GM10266 (cell line): ENCODE measurements at regions not wholly inside any gene's neighbourhood (a gene's known extent, or its start where the extent isn't known, plus 50 kb on each side); places are given as distances from the start of the nearest gene placed in this dataset.

ENCODE experiments used
- DNase-seq: peaks from one replicate; pipeline ENCODE4 v3.0.0; 2012; ENCODE audit errors: extremely low spot score
- TF ChIP-seq, protein P1 (sequence below): IDR thresholded peaks from 2 replicates; pipeline ENCODE4 v1.5.1; 2012; ENCODE audit warnings: mild to moderate bottlenecking, low read depth; ENCODE audit not compliant: control insufficient read depth, insufficient read depth; ENCODE audit errors: missing control alignments

DNA sequence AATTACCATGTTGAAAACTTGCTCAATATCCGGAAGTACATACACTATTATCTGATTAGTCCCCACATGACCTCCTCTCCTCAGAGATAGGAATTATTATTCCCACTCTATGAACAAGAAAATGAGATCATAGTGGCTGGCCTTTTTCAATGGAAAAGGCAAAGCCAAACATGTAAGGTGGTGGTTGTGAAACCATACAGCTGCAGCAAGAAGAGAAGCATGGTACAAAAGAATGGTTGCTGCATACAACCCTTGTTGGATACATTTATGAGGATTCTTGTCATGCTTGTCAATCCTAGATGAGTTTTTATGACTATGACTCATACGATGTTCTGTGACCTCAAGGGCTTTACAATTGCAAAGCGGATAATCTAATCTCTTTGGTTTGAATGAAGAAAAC is 514.7 kb downstream of the PLPP3 start:
- TF ChIP-seq, protein P1, sequence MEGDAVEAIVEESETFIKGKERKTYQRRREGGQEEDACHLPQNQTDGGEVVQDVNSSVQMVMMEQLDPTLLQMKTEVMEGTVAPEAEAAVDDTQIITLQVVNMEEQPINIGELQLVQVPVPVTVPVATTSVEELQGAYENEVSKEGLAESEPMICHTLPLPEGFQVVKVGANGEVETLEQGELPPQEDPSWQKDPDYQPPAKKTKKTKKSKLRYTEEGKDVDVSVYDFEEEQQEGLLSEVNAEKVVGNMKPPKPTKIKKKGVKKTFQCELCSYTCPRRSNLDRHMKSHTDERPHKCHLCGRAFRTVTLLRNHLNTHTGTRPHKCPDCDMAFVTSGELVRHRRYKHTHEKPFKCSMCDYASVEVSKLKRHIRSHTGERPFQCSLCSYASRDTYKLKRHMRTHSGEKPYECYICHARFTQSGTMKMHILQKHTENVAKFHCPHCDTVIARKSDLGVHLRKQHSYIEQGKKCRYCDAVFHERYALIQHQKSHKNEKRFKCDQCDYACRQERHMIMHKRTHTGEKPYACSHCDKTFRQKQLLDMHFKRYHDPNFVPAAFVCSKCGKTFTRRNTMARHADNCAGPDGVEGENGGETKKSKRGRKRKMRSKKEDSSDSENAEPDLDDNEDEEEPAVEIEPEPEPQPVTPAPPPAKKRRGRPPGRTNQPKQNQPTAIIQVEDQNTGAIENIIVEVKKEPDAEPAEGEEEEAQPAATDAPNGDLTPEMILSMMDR: no peak
- no peak for DNase-seq

DNA sequence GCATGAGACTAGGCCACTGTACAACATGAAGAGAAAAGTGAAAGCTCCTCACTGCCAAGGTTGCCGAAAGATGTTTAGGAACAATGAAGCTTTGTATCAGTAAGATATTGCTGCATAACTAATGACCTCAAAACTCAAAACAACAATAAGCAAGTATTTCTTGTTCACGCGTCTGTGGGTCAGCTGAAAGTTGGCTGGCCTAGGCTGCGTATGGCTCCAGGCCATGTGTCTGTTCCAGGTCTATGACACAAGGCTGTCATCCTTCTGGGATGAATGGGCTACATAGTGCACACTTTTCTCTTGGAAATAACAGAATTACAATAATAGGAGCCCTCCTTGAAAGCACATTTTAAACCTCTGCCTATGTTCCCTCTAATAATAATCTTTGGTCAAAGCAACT is 515.9 kb downstream of the PLPP3 start:
- TF ChIP-seq, protein P1: no peak
- DNase-seq: no peak

DNA sequence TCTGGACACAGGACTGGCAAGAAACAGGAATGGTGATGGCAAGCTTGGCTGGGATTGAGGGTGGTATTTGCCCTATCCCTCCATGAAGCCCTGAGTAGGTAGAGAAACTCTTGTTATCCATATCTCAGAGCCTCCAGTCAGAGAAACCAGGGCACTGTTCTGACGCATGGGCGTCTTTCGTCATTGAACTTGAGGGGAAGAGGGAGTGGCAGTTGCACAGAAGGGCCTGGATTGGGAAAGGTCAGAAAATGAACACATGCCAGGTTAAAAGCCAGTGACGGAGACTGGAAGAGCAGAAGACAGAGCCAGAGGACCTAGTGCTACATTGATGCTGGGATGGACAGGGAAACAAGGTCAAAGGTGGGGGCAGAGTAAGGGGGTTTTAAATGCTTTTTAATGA is 516.7 kb downstream of the PLPP3 start:
- TF ChIP-seq, protein P1: no peak
- DNase-seq: no peak

DNA sequence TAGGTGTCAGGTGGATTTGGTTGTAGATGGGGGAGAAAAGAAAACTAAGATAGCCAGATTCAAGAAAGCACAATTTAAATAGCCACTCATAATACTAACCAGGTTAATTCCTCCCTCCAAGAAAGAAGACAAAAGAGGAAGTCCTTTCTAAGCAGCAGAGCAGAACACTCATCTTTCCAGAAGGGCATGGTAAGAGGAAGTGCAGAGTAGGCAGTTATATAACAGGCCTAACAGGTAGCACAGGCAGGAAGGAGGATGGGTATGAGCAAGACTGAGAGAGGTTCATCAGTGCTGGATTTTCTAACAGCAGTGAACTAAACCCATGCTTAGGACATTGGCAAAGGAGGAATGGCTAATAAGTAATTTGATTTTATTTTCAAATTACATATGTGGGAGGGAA is 517.5 kb downstream of the PLPP3 start:
- DNase-seq: no peak
- TF ChIP-seq, protein P1: no peak

DNA sequence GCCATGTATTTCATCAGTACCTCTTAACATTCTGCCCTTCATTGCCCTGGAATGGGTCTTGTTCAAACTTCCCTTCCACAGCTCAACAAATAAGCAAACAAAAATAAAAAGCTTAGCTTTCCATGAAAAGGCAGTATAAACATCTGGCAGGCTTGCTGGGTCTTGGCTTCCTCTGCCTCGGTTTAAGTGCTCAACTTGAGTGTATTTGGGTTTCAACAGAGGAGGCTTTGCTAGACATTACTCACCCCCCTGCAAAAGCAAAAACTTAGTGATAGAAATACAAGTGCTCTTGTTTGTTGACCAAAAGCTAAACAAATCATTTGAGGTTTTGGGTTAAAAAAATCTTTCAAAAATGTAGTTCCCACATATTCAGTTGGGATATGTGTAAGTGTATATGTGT is 518.5 kb downstream of the PLPP3 start:
- no peak for DNase-seq
- TF ChIP-seq, protein P1: no peak

DNA sequence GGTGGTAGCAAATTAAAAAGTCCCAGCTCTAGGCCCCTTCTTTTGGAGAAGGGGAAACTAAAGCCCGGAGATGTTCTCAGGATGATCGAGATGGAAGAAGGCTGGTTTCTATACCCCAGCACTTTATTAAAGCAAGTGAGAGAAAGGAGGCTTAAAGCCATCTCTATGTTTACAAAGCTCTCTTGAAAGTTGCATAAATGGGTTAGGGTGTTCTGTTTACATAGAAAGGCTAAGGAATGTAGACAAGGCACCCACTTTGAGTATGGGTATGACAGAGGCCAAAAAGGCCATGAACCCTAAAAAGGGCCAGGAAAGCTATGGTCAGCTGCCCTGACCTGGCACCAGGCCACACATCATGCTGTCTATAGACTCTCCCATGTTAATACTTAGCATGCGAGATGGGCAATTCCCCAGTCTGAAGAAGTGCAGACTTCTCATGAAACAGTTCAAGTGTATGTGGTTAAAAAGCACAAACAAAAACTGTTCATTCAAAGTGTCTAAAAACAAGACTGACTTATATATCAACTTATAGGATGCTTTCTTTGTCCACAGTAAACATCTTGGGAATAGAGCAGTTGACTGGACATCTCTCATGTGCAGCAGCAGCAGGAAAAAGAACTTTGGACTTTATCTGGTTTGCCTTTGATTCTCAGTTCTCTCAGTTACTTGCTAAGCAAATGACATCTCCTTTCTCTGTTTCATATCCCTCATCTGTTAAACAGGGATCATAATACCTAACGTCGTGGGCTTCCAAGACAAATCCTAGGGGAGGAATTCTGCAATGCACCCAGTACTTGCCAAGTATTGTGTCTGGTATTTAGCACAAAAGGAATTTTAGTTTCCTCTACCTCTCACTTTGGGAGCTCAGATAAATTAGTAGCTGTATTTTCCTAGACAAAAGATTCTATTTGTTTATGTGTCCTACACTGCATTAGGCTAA is 521.6 kb downstream of the PLPP3 start:
- TF ChIP-seq, protein P1: no peak
- no peak for DNase-seq
